Common myeloid progenitor, CD34-positive (primary cell): ENCODE measurements at regions not wholly inside any gene's neighbourhood (a gene's known extent, or its start where the extent isn't known, plus 50 kb on each side); places are given as distances from the start of the nearest gene placed in this dataset.
"Not testable (repeated sequence)": the region's sequence is repeated elsewhere in the genome, so short reads cannot be mapped to it uniquely, and the experiment has no call there.

Source experiments
- CTCF ChIA-PET: fragments of 350-600 bp; sonication (Branson Sonifier 250); formaldehyde crosslinking; loops from one replicate; lab custom pipeline; 2021; ENCODE audit warnings: antibody characterized with exemption; lab: Charles Lee
- POLR2A ChIA-PET: fragments of 350-600 bp; sonication (Branson Sonifier 250); formaldehyde crosslinking; loops from one replicate; lab custom pipeline; 2021; ENCODE audit warnings: antibody characterized with exemption; lab: Charles Lee
- DNase-seq, 3 donors: peaks; one replicate each; pipeline versions ENCODE4 v3.0.0 to v3.0.0-alpha.2; 2013
- H3K27ac ChIP-seq, 2 experiments: 1 replicate in 1 of 2; 2 replicates in 1 of 2; pipeline ENCODE4 v1.7.0; 2013; ENCODE audit warnings: inconsistent platforms in 2 of 2, low read length in 2 of 2, mild to moderate bottlenecking in 2 of 2, low read depth in 1 of 2, moderate library complexity in 1 of 2; ENCODE audit not compliant: severe bottlenecking in 2 of 2, insufficient read depth in 1 of 2, poor library complexity in 1 of 2
- H3K27me3 ChIP-seq, 5 experiments: replicated peaks in 2 of 5; 1 replicate in 3 of 5; 2 replicates in 2 of 5; pipeline versions ENCODE4 v1.6.1 to v1.7.0; 2013; ENCODE audit warnings: low read length in 4 of 5, mild to moderate bottlenecking in 2 of 5, moderate library complexity in 2 of 5, inconsistent platforms in 1 of 5; ENCODE audit not compliant: insufficient read depth in 5 of 5, control insufficient read depth in 4 of 5
- H3K36me3 ChIP-seq, 4 experiments: 1 replicate in 2 of 4; 2 replicates in 2 of 4; pipeline versions ENCODE4 v1.6.1 to v1.7.0; 2013; ENCODE audit warnings: low read length in 3 of 4, control low read depth in 1 of 4, mild to moderate bottlenecking in 1 of 4; ENCODE audit not compliant: control insufficient read depth in 4 of 4, insufficient read depth in 4 of 4
- H3K4me1 ChIP-seq, 4 experiments: 1 replicate in 3 of 4; 2 replicates in 1 of 4; pipeline versions ENCODE4 v1.6.1 to v1.7.1; 2013; ENCODE audit warnings: low read length in 3 of 4, mild to moderate bottlenecking in 3 of 4, control low read depth in 1 of 4, inconsistent platforms in 1 of 4, moderate library complexity in 1 of 4; ENCODE audit not compliant: control insufficient read depth in 4 of 4, insufficient read depth in 4 of 4; ENCODE audit errors: control extremely low read depth in 1 of 4
- H3K4me3 ChIP-seq, 7 experiments: 1 replicate in 4 of 7; 2 replicates in 3 of 7; pipeline versions ENCODE4 v1.5.1 to v1.7.0; 2013; ENCODE audit warnings: mild to moderate bottlenecking in 7 of 7, low read length in 6 of 7, moderate library complexity in 6 of 7, inconsistent platforms in 2 of 7, low read depth in 2 of 7, control low read depth in 1 of 7; ENCODE audit not compliant: insufficient read depth in 4 of 7, control insufficient read depth in 1 of 7; ENCODE audit errors: extremely low read depth in 1 of 7
- H3K9me3 ChIP-seq, 5 experiments: 1 replicate in 4 of 5; 2 replicates in 1 of 5; pipeline versions ENCODE4 v1.6.1 to v1.7.1; 2013; ENCODE audit warnings: low read length in 4 of 5, mild to moderate bottlenecking in 2 of 5, inconsistent platforms in 1 of 5, low read depth in 1 of 5, moderate library complexity in 1 of 5; ENCODE audit not compliant: control insufficient read depth in 4 of 5, insufficient read depth in 2 of 5; ENCODE audit errors: control extremely low read depth in 1 of 5
- WGBS: methylation state at CpG from one replicate; pipeline ENCODE4 v1.1.5; 2013; ENCODE audit not compliant: insufficient coverage; 5-methylcytosine and 5-hydroxymethylcytosine counted together

DNA sequence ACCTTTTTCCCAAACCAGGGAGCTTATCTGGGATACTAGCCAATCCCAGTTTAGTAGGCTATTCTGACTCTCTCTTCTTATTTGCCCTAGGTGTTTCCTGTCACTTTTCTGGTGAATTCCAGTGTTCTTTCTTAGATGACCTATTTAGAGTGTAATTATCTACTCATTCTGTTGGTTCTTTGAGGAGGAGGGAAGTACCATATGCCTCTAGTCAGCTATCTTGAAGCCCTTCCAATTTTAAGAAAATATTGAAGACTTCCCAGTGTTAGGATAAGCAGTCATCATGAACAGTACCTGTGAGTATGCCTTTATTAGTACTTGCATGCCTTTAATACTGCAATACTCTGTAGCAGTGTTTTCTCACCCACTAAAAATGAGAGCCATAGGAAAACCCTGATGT is 724.3 kb upstream of the SLITRK1 start:
- Histone ChIP-seq H3K9me3 (no peaks in the 10 kb centered on the region), H3K27me3 (no peaks in the 10 kb centered on the region), H3K36me3 (no peaks in the 10 kb centered on the region), H3K4me1 (no peaks in the 10 kb centered on the region), H3K27ac (no peak overlapping the region), H3K4me3 (no peak overlapping the region)
- POLR2A ChIA-PET = no interaction called here
- no peak for DNase-seq
- CTCF ChIA-PET = no interaction called here

DNA sequence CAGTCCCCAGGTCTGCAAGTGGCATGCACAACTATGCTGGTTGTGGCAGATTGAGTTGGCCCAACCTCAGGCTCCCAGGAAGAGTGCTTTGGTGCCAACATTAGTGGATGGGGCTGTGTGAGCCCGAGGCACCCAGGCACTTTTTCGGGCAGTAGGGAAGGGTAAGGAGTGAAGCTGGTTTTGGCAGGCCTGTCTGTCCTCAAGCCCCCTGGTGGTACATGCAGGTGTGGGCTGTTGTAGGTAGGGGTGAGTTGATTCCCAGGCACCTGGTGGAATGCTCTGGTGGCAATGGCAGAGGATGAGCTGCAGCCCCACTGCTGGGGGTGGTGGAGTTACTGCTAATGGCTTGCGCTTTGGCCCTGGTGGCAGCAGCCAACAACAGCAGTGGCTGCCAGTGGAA is 723.7 kb upstream of the SLITRK1 start:
- DNase-seq = no peak
- H3K27me3 ChIP-seq = no peaks in the 10 kb centered on the region
- no peak overlapping the region for H3K27ac ChIP-seq
- no peak overlapping the region for H3K4me3 ChIP-seq
- no peaks in the 10 kb centered on the region for H3K4me1 ChIP-seq
- ChIA-PET CTCF (no interaction called here), POLR2A (no interaction called here)
- no peaks in the 10 kb centered on the region for H3K36me3 ChIP-seq
- 100% methylated on average over 1 of the region's 3 CpGs for WGBS
- no peaks in the 10 kb centered on the region for H3K9me3 ChIP-seq

DNA sequence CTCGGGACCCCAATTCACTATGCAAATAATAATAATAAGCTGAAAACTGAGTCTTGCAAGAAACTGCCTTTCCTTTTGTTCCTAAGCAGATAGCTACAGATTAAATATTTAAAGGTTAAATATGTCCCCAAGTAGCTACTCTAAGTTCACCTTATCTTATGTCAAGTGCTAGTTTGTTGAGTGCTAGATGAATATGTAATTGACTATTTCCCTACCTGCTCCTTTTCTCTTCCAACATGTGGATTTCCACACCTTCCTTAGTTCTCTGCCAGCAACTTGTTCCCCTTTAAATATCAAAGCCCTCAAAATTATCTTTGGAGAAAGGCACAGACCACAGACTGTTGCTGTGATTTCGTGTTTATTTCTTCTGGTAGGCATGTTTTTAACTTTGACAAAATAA is 709.2 kb upstream of the SLITRK1 start:
- CTCF ChIA-PET = no interaction called here
- H3K4me1 ChIP-seq = no peaks in the 10 kb centered on the region
- H3K27ac ChIP-seq = no peak overlapping the region
- no peaks in the 10 kb centered on the region for H3K36me3 ChIP-seq
- no peak for DNase-seq
- no peaks in the 10 kb centered on the region for H3K27me3 ChIP-seq
- POLR2A ChIA-PET = no interaction called here
- no peak overlapping the region for H3K4me3 ChIP-seq
- WGBS = 100% methylated on average over 1 of the region's 2 CpGs
- H3K9me3 ChIP-seq = peaks cover 0 to 1% (median 0%) of the 10 kb centered on the region in 5 experiments

DNA sequence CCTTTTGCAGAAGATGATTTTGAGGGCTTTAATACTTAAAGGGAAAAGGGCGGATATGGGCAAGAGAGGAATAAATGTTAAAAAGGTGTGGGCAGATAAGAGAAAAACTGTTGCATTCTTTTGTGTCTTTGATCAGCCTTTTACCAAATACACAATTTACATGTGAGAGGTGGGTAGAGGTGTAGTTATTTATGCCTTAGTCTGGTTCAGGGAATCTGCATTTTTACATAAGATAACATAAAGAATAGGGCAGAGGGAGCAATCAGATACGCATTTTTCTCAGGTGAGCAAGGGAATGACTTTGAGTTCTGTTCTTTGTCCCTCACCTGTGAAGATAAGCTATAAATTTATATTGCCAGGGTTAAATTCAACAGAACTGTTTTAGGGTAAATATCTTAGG is 708.4 kb upstream of the SLITRK1 start:
- H3K27ac ChIP-seq = no peak overlapping the region
- H3K9me3 ChIP-seq = no peaks in the 10 kb centered on the region
- 100% methylated on average over 1 of the region's 2 CpGs for WGBS
- no peaks in the 10 kb centered on the region for H3K4me1 ChIP-seq
- H3K27me3 ChIP-seq = no peaks in the 10 kb centered on the region
- no peaks in the 10 kb centered on the region for H3K36me3 ChIP-seq
- POLR2A ChIA-PET = no interaction called here
- no peak for DNase-seq
- no peak overlapping the region for H3K4me3 ChIP-seq
- CTCF ChIA-PET = no interaction called here

DNA sequence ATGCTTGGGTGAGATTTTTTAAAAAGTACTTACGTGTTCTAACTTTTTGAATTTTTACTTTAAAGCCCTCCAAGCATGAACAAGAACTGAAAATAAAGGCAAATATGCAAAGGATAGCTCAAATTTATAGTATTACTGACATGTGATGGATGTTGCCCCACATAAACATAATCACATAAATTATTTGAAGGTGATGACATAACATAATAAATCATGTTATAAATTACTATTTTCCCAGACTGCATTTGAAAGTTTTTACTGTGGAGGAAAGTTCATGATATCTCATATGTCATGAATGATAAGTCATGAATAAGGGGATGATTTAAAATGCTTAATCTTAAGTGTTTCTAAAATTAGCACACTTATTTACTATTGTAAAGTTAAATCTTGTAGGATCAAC is 705.7 kb upstream of the SLITRK1 start:
- Histone ChIP-seq H3K4me3 (no peak overlapping the region), H3K4me1 (no peaks in the 10 kb centered on the region), H3K27me3 (no peaks in the 10 kb centered on the region), H3K27ac (no peak overlapping the region), H3K36me3 (no peaks in the 10 kb centered on the region), H3K9me3 (no peaks in the 10 kb centered on the region)
- POLR2A ChIA-PET = no interaction called here
- WGBS = no CpG with 5 or more reads among the region's 1 CpG
- DNase-seq = no peak
- CTCF ChIA-PET = no interaction called here

DNA sequence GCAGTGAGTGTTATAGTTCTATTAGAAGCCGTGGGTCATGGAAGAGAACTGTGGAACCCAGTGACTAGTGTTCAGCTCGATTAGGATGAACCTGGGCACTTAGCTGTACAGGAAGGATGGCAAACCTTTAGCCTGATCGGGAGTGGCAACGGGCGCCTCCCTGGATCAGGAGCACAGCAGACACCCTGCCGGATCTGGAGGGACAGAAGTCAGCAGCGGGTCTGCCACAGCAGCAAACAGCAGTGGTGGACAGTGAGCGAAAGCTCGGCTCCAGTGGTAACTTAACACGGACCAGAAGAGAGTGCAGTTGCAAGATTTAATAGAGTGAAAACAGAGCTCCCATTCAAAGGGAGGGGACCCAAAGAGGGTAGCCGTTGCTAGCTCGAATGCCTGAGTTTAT is 697.6 kb upstream of the SLITRK1 start:
- POLR2A ChIA-PET, H3K27ac ChIP-seq, H3K9me3 ChIP-seq, H3K27me3 ChIP-seq, H3K4me1 ChIP-seq, H3K36me3 ChIP-seq, DNase-seq, CTCF ChIA-PET, H3K4me3 ChIP-seq: not testable (repeated sequence)
- WGBS = 95% methylated on average over 10 of the region's 12 CpGs

DNA sequence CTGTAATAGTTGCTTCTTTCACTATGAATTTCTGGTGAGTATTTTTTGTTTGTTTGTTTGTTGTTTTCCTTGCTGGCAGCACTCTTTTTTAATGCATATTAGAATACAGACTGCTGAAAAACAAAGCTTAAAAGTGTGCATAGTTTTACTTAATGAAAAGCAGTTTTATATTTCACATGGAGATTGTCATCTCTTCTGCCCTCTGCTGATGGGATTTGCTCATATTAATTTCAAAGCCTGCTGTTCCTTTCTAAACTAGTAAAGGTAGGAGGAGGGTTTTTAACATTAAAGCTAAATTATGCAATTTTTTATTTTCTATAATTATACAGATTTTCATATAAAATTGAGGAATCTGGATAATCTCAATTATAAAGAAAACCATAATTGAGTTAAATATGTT is 692.6 kb upstream of the SLITRK1 start:
- ChIA-PET CTCF (interaction anchor here (1.6 kb wide), 1 partner anchor 11 kb away, joined by 6 read pairs; no protein-coding TSS in a partner anchor), POLR2A (no interaction called here)
- no peaks in the 10 kb centered on the region for H3K27me3 ChIP-seq

More for the DNA sequence above, 692.6 kb upstream of the SLITRK1 start:
- no peaks in the 10 kb centered on the region for H3K4me1 ChIP-seq
- H3K9me3 ChIP-seq = no peaks in the 10 kb centered on the region
- H3K4me3 ChIP-seq = no peak overlapping the region
- no peaks in the 10 kb centered on the region for H3K36me3 ChIP-seq
- peak; percentile 25 to 48 (median 33) for DNase-seq
- no peak overlapping the region for H3K27ac ChIP-seq
